ENCODE measurements at regions not wholly inside any gene's neighbourhood (a gene's known extent, or its start where the extent isn't known, plus 50 kb on each side); places are given as distances from the start of the nearest gene placed in this dataset.

- TF ChIP-seq, protein P1, sequence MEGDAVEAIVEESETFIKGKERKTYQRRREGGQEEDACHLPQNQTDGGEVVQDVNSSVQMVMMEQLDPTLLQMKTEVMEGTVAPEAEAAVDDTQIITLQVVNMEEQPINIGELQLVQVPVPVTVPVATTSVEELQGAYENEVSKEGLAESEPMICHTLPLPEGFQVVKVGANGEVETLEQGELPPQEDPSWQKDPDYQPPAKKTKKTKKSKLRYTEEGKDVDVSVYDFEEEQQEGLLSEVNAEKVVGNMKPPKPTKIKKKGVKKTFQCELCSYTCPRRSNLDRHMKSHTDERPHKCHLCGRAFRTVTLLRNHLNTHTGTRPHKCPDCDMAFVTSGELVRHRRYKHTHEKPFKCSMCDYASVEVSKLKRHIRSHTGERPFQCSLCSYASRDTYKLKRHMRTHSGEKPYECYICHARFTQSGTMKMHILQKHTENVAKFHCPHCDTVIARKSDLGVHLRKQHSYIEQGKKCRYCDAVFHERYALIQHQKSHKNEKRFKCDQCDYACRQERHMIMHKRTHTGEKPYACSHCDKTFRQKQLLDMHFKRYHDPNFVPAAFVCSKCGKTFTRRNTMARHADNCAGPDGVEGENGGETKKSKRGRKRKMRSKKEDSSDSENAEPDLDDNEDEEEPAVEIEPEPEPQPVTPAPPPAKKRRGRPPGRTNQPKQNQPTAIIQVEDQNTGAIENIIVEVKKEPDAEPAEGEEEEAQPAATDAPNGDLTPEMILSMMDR (IDR thresholded peaks at IDR 0.05; ENCODE audit: unreplicated experiment): no peak
- no peak overlapping the region for H3K27ac Mint-ChIP-seq (ENCODE audit: unreplicated experiment)
- H3K36me3 Mint-ChIP-seq (ENCODE audit: low read depth, unreplicated experiment): no peaks in the 10 kb centered on the region
- no peak overlapping the region for H3K4me3 Mint-ChIP-seq (ENCODE audit: unreplicated experiment)
- no peaks in the 10 kb centered on the region for H3K4me1 Mint-ChIP-seq (ENCODE audit: unreplicated experiment)
- H3K9me3 Mint-ChIP-seq (ENCODE audit: unreplicated experiment): no peaks in the 10 kb centered on the region
- no peak for DNase-seq (ENCODE audit: low spot score)
- H3K27me3 Mint-ChIP-seq (ENCODE audit: unreplicated experiment): no peaks in the 10 kb centered on the region
Measured at GRCh38 chr13:37501187-37501586, 97.4 kb downstream of the POSTN start.

DNA sequence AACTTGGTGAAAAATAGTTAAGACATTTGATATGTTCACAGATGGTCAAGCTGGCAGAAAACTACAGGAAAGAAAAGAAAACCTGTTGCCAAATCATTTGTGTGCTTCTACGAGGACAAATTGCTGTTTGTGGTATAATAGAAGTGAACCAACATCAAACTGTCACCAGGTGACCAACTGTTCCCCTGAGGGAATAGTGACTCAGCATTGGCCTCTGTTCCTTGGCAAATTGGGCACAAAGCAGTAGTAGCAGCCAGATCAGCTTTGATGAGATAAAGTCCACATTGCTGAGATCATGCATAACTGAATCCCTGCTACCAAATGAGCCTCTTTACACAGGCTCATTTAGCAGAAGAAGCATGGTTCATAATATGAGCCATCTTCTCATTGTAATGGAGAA, 103.5 kb downstream of the POSTN start:
- TF ChIP-seq, protein P1 (IDR thresholded peaks at IDR 0.05; ENCODE audit: unreplicated experiment): no peak
- Mint-ChIP-seq H3K4me1 (ENCODE audit: unreplicated experiment) (no peaks in the 10 kb centered on the region), H3K27ac (ENCODE audit: unreplicated experiment) (no peak overlapping the region), H3K27me3 (ENCODE audit: unreplicated experiment) (no peaks in the 10 kb centered on the region), H3K9me3 (ENCODE audit: unreplicated experiment) (no peaks in the 10 kb centered on the region), H3K4me3 (ENCODE audit: unreplicated experiment) (no peak overlapping the region), H3K36me3 (ENCODE audit: low read depth, unreplicated experiment) (no peaks in the 10 kb centered on the region)
- no peak for DNase-seq (ENCODE audit: low spot score)

DNA sequence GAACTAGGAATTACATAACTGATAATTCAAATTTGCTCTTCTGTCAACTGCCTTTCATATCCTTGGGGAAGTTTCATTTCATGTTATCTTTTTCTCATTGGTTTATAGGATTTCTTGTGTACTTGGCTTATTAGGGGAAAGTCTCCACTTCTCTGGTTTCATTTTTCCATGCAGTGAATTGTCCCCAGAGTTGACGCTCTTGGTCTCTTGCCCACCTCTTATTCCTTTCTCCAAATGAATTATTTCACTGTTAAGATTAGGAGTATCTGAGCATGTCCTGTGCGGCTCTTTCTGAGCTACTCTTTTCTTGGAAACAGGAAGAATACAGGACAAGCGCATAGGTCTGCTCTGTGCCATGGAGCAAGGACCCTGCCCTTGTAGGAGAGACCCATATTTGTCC, 104.8 kb downstream of the POSTN start:
- Mint-ChIP-seq H3K36me3 (ENCODE audit: low read depth, unreplicated experiment) (no peaks in the 10 kb centered on the region), H3K27me3 (ENCODE audit: unreplicated experiment) (no peaks in the 10 kb centered on the region), H3K27ac (ENCODE audit: unreplicated experiment) (no peak overlapping the region), H3K4me1 (ENCODE audit: unreplicated experiment) (peaks cover 9% of the 10 kb centered on the region), H3K9me3 (ENCODE audit: unreplicated experiment) (no peaks in the 10 kb centered on the region), H3K4me3 (ENCODE audit: unreplicated experiment) (no peak overlapping the region)
- no peak for DNase-seq (ENCODE audit: low spot score)
- TF ChIP-seq, protein P1 (IDR thresholded peaks at IDR 0.05; ENCODE audit: unreplicated experiment): no peak

GRCh38 chr13:37492741-37493514, 105.6 kb downstream of the POSTN start:
- TF ChIP-seq, protein P1 (IDR thresholded peaks at IDR 0.05; ENCODE audit: unreplicated experiment): no peak
- Mint-ChIP-seq H3K36me3 (ENCODE audit: low read depth, unreplicated experiment) (no peaks in the 10 kb centered on the region), H3K9me3 (ENCODE audit: unreplicated experiment) (no peaks in the 10 kb centered on the region), H3K4me1 (ENCODE audit: unreplicated experiment) (peaks cover 10% of the 10 kb centered on the region), H3K27me3 (ENCODE audit: unreplicated experiment) (no peaks in the 10 kb centered on the region), H3K4me3 (ENCODE audit: unreplicated experiment) (no peak overlapping the region), H3K27ac (ENCODE audit: unreplicated experiment) (no peak overlapping the region)
- DNase-seq (ENCODE audit: low spot score): no peak

DNA sequence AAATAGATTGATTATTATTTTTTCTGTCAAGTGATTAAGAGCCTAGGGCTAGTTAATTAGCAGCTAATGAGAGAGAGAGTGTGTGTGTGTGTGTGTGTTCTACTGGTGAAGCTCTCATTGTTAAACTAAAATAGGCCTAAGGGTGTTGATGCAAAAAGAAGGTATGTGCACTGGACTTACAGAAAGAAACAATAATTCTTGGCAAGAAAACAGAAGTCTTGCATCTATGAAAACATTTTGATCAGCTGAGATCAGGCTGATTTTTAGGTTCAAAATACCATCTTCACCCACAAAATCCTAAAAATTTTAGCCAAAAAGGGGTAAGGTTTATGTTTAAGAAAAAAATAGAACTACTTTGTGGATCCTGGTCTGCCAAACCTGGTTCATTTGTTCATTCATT, 106.5 kb downstream of the POSTN start:
- peaks cover 10% of the 10 kb centered on the region for H3K4me1 Mint-ChIP-seq (ENCODE audit: unreplicated experiment)
- no peaks in the 10 kb centered on the region for H3K9me3 Mint-ChIP-seq (ENCODE audit: unreplicated experiment)
- H3K27ac Mint-ChIP-seq (ENCODE audit: unreplicated experiment): no peak overlapping the region
- H3K27me3 Mint-ChIP-seq (ENCODE audit: unreplicated experiment): no peaks in the 10 kb centered on the region
- H3K4me3 Mint-ChIP-seq (ENCODE audit: unreplicated experiment): no peak overlapping the region
- TF ChIP-seq, protein P1 (IDR thresholded peaks at IDR 0.05; ENCODE audit: unreplicated experiment): no peak
- DNase-seq (ENCODE audit: low spot score): no peak
- H3K36me3 Mint-ChIP-seq (ENCODE audit: low read depth, unreplicated experiment): no peaks in the 10 kb centered on the region

Data from endothelial cell (in vitro differentiated cells).